ENCODE measurements at regions not wholly inside any gene's neighbourhood (a gene's known extent, or its start where the extent isn't known, plus 50 kb on each side); places are given as distances from the start of the nearest gene placed in this dataset.

DNA sequence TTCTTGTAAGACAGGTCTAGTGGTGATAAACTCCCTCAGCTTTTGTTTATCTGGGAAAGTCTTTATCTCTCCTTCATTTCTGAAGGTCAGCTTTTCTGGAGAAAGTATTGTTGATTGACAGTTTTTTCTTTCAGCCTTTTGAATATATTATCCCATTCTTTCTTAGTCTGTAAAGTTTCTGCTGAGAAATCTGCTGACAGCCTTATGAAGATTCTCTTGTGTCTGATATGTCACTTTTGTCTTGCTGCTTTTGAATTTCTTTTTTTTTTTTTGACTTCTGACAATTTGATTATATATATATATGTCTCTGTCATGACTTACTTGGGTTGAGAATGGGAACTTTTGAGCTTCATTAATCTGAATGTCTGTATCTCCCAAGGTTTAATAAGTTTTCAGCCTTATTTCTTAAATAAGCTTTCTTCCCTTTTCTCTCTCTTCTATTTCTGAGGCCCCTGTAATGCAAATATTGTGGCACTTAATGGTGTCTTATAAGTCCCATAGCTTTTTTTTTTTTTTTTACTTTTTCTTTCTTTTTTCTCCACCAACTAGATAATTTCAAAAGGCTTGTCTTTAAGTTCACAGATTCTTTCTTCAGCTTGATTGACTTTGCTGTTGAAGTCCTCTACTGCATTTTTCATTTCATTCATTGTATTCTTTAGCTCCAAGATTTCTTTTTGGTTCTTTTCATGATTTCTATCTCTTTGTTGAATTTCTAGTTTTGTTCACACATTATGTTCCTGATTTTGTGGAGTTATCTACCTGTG, 81.4 kb upstream of the IL6 start:
- TF ChIP-seq EZH2 (IDR thresholded peaks at IDR 0.05; ENCODE audit: low read length, missing control alignments), result no peak
- TF ChIP-seq, protein P1, sequence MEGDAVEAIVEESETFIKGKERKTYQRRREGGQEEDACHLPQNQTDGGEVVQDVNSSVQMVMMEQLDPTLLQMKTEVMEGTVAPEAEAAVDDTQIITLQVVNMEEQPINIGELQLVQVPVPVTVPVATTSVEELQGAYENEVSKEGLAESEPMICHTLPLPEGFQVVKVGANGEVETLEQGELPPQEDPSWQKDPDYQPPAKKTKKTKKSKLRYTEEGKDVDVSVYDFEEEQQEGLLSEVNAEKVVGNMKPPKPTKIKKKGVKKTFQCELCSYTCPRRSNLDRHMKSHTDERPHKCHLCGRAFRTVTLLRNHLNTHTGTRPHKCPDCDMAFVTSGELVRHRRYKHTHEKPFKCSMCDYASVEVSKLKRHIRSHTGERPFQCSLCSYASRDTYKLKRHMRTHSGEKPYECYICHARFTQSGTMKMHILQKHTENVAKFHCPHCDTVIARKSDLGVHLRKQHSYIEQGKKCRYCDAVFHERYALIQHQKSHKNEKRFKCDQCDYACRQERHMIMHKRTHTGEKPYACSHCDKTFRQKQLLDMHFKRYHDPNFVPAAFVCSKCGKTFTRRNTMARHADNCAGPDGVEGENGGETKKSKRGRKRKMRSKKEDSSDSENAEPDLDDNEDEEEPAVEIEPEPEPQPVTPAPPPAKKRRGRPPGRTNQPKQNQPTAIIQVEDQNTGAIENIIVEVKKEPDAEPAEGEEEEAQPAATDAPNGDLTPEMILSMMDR (conservative IDR thresholded peaks at IDR 0.05 in 1 of 2, IDR thresholded peaks at IDR 0.05 in 1 of 2; ENCODE audit: low read depth in 1 of 2, low read length in 2 of 2), result no peak
